H7 (cell line): ENCODE measurements at regions not wholly inside any gene's neighbourhood (a gene's known extent, or its start where the extent isn't known, plus 50 kb on each side); places are given as distances from the start of the nearest gene placed in this dataset.

ENCODE experiments used
- DNase-seq: peaks from one replicate; pipeline ENCODE4 v3.0.0; 2012
- H3K27me3 ChIP-seq: 2 replicates; pipeline ENCODE4 v1.6.0; 2011; ENCODE audit warnings: mild to moderate bottlenecking, low read length; ENCODE audit not compliant: control insufficient read depth, insufficient read depth
- H3K36me3 ChIP-seq: replicated peaks from 2 replicates; pipeline ENCODE4 v1.5.1; 2011; ENCODE audit warnings: low read length; ENCODE audit not compliant: control insufficient read depth, insufficient read depth
- H3K4me3 ChIP-seq: 2 replicates; pipeline ENCODE4 v1.5.1; 2011; ENCODE audit warnings: low read depth, mild to moderate bottlenecking, control low read depth, low read length, moderate library complexity; ENCODE audit not compliant: insufficient read depth

DNA sequence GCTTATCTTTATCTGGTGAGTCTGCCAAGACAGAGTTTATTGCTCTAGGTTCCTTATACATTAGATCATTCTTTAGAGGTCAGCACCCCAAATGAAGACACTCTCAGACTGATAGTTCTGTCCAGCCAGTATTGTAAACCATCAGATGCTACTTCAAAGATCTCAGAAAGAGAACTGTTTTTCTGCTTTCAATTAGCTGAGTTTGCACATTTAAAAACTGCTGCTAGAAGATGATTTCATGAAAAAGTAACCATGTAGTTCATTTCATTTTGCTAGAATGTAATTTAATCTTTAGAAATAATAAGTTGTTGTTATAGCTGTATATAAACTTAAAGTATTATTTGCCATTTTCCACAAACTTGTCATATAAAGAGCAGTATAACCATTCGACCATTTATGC is 344.5 kb upstream of the ATP5MC3 start:
- no peak overlapping the region for H3K4me3 ChIP-seq
- no peaks in the 10 kb centered on the region for H3K27me3 ChIP-seq
- DNase-seq, result no peak
- H3K36me3 ChIP-seq, result no peaks in the 10 kb centered on the region

- no peak for DNase-seq
- H3K27me3 ChIP-seq, result no peaks in the 10 kb centered on the region
- no peaks in the 10 kb centered on the region for H3K36me3 ChIP-seq
- no peak overlapping the region for H3K4me3 ChIP-seq
Measured at GRCh38 chr2:175523001-175523400, 341.5 kb upstream of the ATP5MC3 start.

GRCh38 chr2:175518206-175518605 is 336.7 kb upstream of the ATP5MC3 start:
- Histone ChIP-seq H3K36me3 (no peaks in the 10 kb centered on the region), H3K27me3 (no peaks in the 10 kb centered on the region), H3K4me3 (no peak overlapping the region)
- no peak for DNase-seq

GRCh38 chr2:175516555-175516954 is 335.0 kb upstream of the ATP5MC3 start:
- Histone ChIP-seq H3K4me3 (no peak overlapping the region), H3K36me3 (no peaks in the 10 kb centered on the region), H3K27me3 (no peaks in the 10 kb centered on the region)
- no peak for DNase-seq

- H3K27me3 ChIP-seq, result no peaks in the 10 kb centered on the region
- H3K4me3 ChIP-seq, result no peak overlapping the region
- DNase-seq, result no peak
- H3K36me3 ChIP-seq, result no peaks in the 10 kb centered on the region
Measured at GRCh38 chr2:175500255-175500654, 318.7 kb upstream of the ATP5MC3 start.

- no peaks in the 10 kb centered on the region for H3K27me3 ChIP-seq
- H3K4me3 ChIP-seq, result no peak overlapping the region
- H3K36me3 ChIP-seq, result no peaks in the 10 kb centered on the region
- no peak for DNase-seq
Measured at GRCh38 chr2:175490360-175490791, 308.9 kb upstream of the ATP5MC3 start.

GRCh38 chr2:175478096-175478768 is 296.7 kb upstream of the ATP5MC3 start:
- Histone ChIP-seq H3K36me3 (no peaks in the 10 kb centered on the region), H3K27me3 (no peaks in the 10 kb centered on the region), H3K4me3 (no peak overlapping the region)
- DNase-seq, result no peak

DNA sequence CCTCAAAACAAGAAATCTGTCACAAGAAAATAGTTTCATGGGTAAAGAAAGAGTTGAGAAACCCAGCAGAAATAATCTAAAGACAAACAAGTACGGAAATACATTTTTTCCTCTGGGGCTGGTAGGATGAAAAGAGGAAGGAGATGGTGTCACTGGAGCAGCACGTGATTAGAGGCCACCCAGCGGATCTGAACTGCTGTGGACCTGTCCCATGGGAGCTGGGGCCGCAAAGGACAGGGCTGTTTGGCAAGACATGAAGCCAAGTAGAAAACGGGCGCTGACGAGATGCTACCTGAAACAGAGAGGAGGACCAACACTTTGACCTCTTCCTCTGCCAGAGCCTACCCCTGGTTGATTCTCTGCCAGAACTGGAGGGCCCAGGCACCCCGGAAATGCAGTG is 295.4 kb upstream of the ATP5MC3 start:
- H3K4me3 ChIP-seq, result no peak overlapping the region
- no peaks in the 10 kb centered on the region for H3K27me3 ChIP-seq
- H3K36me3 ChIP-seq, result no peaks in the 10 kb centered on the region
- no peak for DNase-seq

DNA sequence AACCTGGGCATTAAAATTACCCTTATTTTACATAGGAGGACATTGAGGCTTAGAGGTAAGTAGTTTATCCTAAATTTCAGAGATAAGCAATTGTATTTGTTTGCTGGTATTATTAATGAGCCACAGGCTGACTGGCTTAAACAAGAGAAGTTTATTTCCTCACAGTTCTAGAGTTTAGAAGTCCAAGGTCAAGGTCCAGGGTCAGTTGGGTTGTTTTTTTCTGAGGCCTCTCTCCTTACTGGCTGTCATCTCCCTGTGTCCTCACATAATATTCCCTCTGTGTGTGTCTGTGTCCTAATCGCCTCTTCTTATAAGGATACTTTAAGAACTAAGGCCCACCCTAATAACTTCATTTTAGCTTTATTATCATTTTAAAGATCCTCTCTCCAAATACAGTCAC is 294.9 kb upstream of the ATP5MC3 start:
- H3K36me3 ChIP-seq, result no peaks in the 10 kb centered on the region

DNA sequence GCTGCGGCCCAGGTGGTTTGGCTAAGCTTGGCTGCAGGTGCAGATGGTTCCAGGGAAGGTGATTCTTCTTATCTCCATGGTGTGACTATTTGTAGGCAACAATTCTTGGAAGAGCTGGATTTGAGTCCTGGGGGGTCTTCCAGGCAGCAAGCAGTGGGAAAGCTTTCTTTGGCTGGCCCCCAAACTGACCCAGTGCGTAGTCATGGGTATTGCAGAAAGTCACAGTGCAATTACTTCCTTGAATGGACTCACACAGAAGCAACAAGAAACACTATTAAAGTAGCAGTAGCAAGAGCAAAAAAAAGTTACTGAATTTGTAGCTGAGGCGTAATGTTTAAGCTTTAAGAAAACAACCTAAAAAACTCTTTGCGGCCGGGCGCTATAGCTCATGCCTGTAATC is 293.6 kb upstream of the ATP5MC3 start:
- Histone ChIP-seq H3K27me3 (no peaks in the 10 kb centered on the region), H3K36me3 (no peaks in the 10 kb centered on the region), H3K4me3 (no peak overlapping the region)
- no peak for DNase-seq

More for the DNA sequence above, 294.9 kb upstream of the ATP5MC3 start:
- no peak for DNase-seq
- no peak overlapping the region for H3K4me3 ChIP-seq
- H3K27me3 ChIP-seq, result no peaks in the 10 kb centered on the region

GRCh38 chr2:175468431-175469098 is 287.1 kb upstream of the ATP5MC3 start:
- H3K4me3 ChIP-seq, result no peak overlapping the region
- no peaks in the 10 kb centered on the region for H3K36me3 ChIP-seq
- H3K27me3 ChIP-seq, result no peaks in the 10 kb centered on the region
- DNase-seq, result no peak

DNA sequence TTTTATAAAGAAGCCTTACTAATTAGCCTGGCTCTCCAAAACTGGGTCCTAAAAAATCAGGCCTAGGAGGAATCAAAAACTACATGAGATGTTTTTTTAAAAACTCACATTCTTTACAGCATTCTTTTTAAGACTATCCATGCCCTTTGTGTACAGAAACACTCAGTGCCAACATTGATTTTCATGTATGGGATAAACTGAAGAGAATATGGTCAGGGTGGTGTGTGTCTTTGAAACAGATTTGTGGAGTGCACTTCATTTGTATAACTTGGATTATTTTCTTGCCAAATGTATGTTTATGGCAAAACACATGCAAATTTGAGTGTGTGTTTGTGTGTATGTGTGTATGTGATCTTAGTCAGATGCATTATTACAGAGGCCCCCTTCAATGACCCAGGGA is 283.6 kb upstream of the ATP5MC3 start:
- Histone ChIP-seq H3K27me3 (no peaks in the 10 kb centered on the region), H3K4me3 (no peak overlapping the region), H3K36me3 (no peaks in the 10 kb centered on the region)
- DNase-seq, result no peak

- Histone ChIP-seq H3K4me3 (no peak overlapping the region), H3K27me3 (no peaks in the 10 kb centered on the region), H3K36me3 (no peaks in the 10 kb centered on the region)
- no peak for DNase-seq
Measured at GRCh38 chr2:175464311-175464670, 282.8 kb upstream of the ATP5MC3 start.

DNA sequence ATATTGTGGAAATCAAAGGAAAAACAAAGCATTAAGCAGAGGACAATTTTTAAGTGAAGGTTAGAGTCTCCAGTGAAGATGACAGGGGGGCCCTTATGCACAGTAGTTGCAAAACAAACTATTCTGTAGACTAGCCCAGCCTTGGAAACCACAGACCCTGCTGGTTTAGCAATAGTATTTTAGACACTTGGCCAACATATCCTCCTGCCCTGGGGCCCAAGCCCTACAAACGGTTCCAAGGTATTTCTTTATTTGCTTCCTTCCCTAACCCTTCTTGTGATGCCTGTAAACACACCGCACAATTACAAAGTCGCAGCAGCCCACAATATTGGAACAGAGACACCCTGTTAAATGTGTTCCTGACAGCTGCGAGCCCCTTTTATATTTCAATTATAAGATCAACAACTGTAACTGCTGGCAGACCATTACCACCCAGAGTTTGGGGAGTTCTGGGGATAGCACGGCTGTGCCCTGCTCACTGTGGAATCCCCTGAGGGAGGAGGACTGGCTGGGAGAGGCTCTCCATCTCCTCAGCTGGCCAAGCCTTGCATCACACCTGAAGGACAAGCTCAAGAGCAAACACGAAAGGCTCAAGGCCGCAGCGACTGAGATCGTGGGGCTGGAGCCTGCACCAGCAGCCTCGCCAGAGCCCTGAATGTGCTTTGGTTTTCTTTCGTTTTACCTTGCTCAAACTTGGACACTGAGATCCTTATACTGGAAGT is 282.2 kb upstream of the ATP5MC3 start:
- Histone ChIP-seq H3K27me3 (no peaks in the 10 kb centered on the region), H3K4me3 (no peak overlapping the region), H3K36me3 (no peaks in the 10 kb centered on the region)
- peak; percentile 24 for DNase-seq

DNA sequence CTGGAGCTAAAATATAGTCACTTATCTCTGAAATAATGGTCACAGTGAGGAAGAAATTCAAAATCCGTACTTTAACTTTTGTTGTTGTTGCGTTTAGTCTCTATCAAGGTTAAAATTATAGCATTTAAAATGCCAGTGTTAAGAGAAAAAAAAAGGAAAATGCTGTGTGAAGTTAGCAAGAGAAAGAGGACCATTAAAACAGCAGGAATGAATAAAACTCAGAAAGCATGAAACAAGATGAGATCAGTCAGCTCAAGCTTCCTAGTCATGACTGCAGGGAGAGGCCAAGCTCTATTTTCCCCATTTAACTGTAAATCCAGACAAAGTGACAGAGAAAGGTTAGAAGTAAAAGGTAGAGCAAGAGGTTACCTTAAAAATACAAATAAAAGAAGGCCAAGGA is 281.7 kb upstream of the ATP5MC3 start:
- H3K36me3 ChIP-seq, result no peaks in the 10 kb centered on the region
- H3K4me3 ChIP-seq, result no peak overlapping the region
- H3K27me3 ChIP-seq, result no peaks in the 10 kb centered on the region
- DNase-seq, result no peak
